ENCODE measurements at regions not wholly inside any gene's neighbourhood (a gene's known extent, or its start where the extent isn't known, plus 50 kb on each side); places are given as distances from the start of the nearest gene placed in this dataset.

GRCh38 chr14:100438271-100438670, 115.1 kb downstream of the SLC25A47 start:
- ChIA-PET POLR2A (interaction anchor here (1.4 to 1.8 kb wide), 2 partner anchors 110 to 225 kb away, joined by 3 to 5 read pairs; no protein-coding TSS in a partner anchor), RAD21 (ENCODE audit: low non-redundant PET in 1 of 2, low total read pairs in 2 of 2, uncharacterized antibody in 2 of 2, unreplicated experiment in 2 of 2) (interaction anchor here (0.8 to 2.2 kb wide), 8 partner anchors 13 to 215 kb away, joined by 3 to 20 read pairs (median 7); no protein-coding TSS in a partner anchor), CTCF (interaction anchor here (1.8 to 5.7 kb wide), 7 partner anchors 7 to 217 kb away, joined by 3 to 69 read pairs (median 28); no protein-coding TSS in a partner anchor)
- no peak overlapping the region for H2AFZ ChIP-seq (ENCODE audit: low read depth, low read length, poor library complexity, severe bottlenecking)
- ATAC-seq (no peak), DNase-seq (ENCODE audit: low read depth, low spot score) (no peak)
- H3K36me3 ChIP-seq (ENCODE audit: control insufficient read depth in 1 of 2, insufficient read depth in 2 of 2, low read length in 2 of 2) = no peaks in the 10 kb centered on the region
- no peaks in the 10 kb centered on the region for H4K20me1 ChIP-seq (ENCODE audit: insufficient read depth)
- intact Hi-C loops (cut with micrococcal nuclease) = no loop called here
- H3K9ac ChIP-seq (ENCODE audit: low read length) = peak overlapping the region; percentile 49
- BruUV-seq (replicated peaks) = no TSS peak
- no peaks in the 10 kb centered on the region for H3K9me2 ChIP-seq (ENCODE audit: insufficient read depth)
- no peaks in the 10 kb centered on the region for H3K9me3 ChIP-seq (ENCODE audit: control insufficient read depth in 1 of 2, insufficient read depth in 1 of 2, low read depth in 1 of 2, low read length in 2 of 2)
- H3K4me2 ChIP-seq (ENCODE audit: low read length) = peak overlapping the region; percentile 78
- peaks cover 40 to 67% of the 10 kb centered on the region in 2 experiments for H3K4me1 ChIP-seq (ENCODE audit: control insufficient read depth in 1 of 2, insufficient read depth in 2 of 2, low read length in 2 of 2)
- no peaks in the 10 kb centered on the region for H3K27me3 ChIP-seq (ENCODE audit: insufficient read depth, low read length)
- H3K4me3 ChIP-seq (replicated peaks in 1 of 2; ENCODE audit: low read depth in 1 of 2, low read length in 2 of 2) = no peak overlapping the region; a peak in 1 of 4 replicates
- TF ChIP-seq EGR1 (IDR thresholded peaks at IDR 0.05; ENCODE audit: low read depth) = 0 out of 2 replicates have a peak, but pooled peaks have one; percentile 17
- TF ChIP-seq JUND (IDR thresholded peaks at IDR 0.05) = no peak
- peak overlapping the region; percentile 77; the same call in 1 of the 2 replicates for H3K27ac ChIP-seq (ENCODE audit: low read depth, low read length)
- H3K79me2 ChIP-seq (ENCODE audit: insufficient read depth, low read length) = no peaks in the 10 kb centered on the region

- H3K79me2 ChIP-seq (ENCODE audit: insufficient read depth, low read length) = no peaks in the 10 kb centered on the region
- no peaks in the 10 kb centered on the region for H3K9me3 ChIP-seq (ENCODE audit: control insufficient read depth in 1 of 2, insufficient read depth in 1 of 2, low read depth in 1 of 2, low read length in 2 of 2)
- H3K9ac ChIP-seq (ENCODE audit: low read length) = peak overlapping the region; percentile 49
- DNase-seq (ENCODE audit: low read depth, low spot score) (peak; percentile 91), ATAC-seq (peak; percentile 89)
- BruUV-seq (replicated peaks) = no TSS peak
- no peaks in the 10 kb centered on the region for H4K20me1 ChIP-seq (ENCODE audit: insufficient read depth)
- CTCF ChIA-PET = interaction anchor here (0.9 to 5.7 kb wide), 14 partner anchors 8 to 463 kb away, joined by 3 to 69 read pairs (median 7); no protein-coding TSS in a partner anchor
- peak overlapping the region; percentile 12 for H2AFZ ChIP-seq (ENCODE audit: low read depth, low read length, poor library complexity, severe bottlenecking)
- no peaks in the 10 kb centered on the region for H3K27me3 ChIP-seq (ENCODE audit: insufficient read depth, low read length)
- H3K4me3 ChIP-seq (replicated peaks in 1 of 2; ENCODE audit: low read depth in 1 of 2, low read length in 2 of 2) = peak overlapping the region; percentile 1 to 42; a peak in 2 of 4 replicates
- POLR2A ChIA-PET = interaction anchor here (1.0 to 1.8 kb wide), 6 partner anchors 17 to 224 kb away, joined by 3 to 5 read pairs (median 4); no protein-coding TSS in a partner anchor
- intact Hi-C loops (cut with micrococcal nuclease) = loop anchor here (1.0 kb wide), 1 partner anchor 37 kb away; no protein-coding TSS in a partner anchor
- peaks cover 43 to 73% of the 10 kb centered on the region in 2 experiments for H3K4me1 ChIP-seq (ENCODE audit: control insufficient read depth in 1 of 2, insufficient read depth in 2 of 2, low read length in 2 of 2)
- H3K27ac ChIP-seq (ENCODE audit: low read depth, low read length) = peak overlapping the region; percentile 77
- RAD21 ChIA-PET (ENCODE audit: low non-redundant PET in 1 of 2, low total read pairs in 2 of 2, uncharacterized antibody in 2 of 2, unreplicated experiment in 2 of 2) = interaction anchor here (0.6 to 2.2 kb wide), 12 partner anchors 14 to 215 kb away, joined by 3 to 20 read pairs (median 6); no protein-coding TSS in a partner anchor
- H3K9me2 ChIP-seq (ENCODE audit: insufficient read depth) = no peaks in the 10 kb centered on the region
- peak overlapping the region; percentile 78 for H3K4me2 ChIP-seq (ENCODE audit: low read length)
- no peaks in the 10 kb centered on the region for H3K36me3 ChIP-seq (ENCODE audit: control insufficient read depth in 1 of 2, insufficient read depth in 2 of 2, low read length in 2 of 2)
- TF ChIP-seq RAD21 (IDR thresholded peaks at IDR 0.05; ENCODE audit: low read depth) (peak; percentile 7; the same call in 1 of the 2 replicates), EGR1 (IDR thresholded peaks at IDR 0.05; ENCODE audit: low read depth) (peak; percentile 73), ELF1 (IDR thresholded peaks at IDR 0.05; ENCODE audit: borderline replicate concordance, low read depth) (no peak), FOSL1 (IDR thresholded peaks at IDR 0.05; ENCODE audit: low read depth) (peak; percentile 94), SRF (IDR thresholded peaks at IDR 0.05; ENCODE audit: low read depth) (no peak; the same call in 1 of the 2 replicates), ZNF274 (IDR thresholded peaks at IDR 0.05; ENCODE audit: low read depth, low read length) (no peak), CBX3 (IDR thresholded peaks at IDR 0.05; ENCODE audit: low read depth) (peak; percentile 86; the same call in 1 of the 2 replicates), POLR2A (IDR thresholded peaks at IDR 0.05; ENCODE audit: borderline replicate concordance, extremely low read depth, insufficient read depth, insufficient read length) (no peak), ZFX (IDR thresholded peaks at IDR 0.05) (no peak), JUND (IDR thresholded peaks at IDR 0.05) (peak; percentile 95), REST (IDR thresholded peaks at IDR 0.05; ENCODE audit: low read depth) (no peak), SP1 (IDR thresholded peaks at IDR 0.05; ENCODE audit: low read depth) (peak; percentile 85), MAX (IDR thresholded peaks at IDR 0.05) (peak; percentile 79), CEBPB (IDR thresholded peaks at IDR 0.05; ENCODE audit: low read depth) (peak; percentile 73), ATF3 (IDR thresholded peaks at IDR 0.05) (no peak)
These were observed 115.8 kb downstream of the SLC25A47 start for GRCh38 chr14:100438678-100439592.

Data from HCT116 (cell line).